GM12878 (cell line): ENCODE measurements at regions not wholly inside any gene's neighbourhood (a gene's known extent, or its start where the extent isn't known, plus 50 kb on each side); places are given as distances from the start of the nearest gene placed in this dataset.
A peak's percentile ranks its signal among the peaks of the same experiment; 100 is the strongest.

Experiments
- ATAC-seq: fragments of 200-7000 bp; cut with Tn5 transposase; 3 replicates; pipeline ENCODE4 v1.9.1; 2020; ENCODE audit warnings: mild to moderate bottlenecking, moderate library complexity
- BruUV-seq: library from RNA; stranded (reverse); fragments of 400-500 nt; replicated peaks from 2 replicates; lab custom pipeline; 2021; lab: Mats Ljungman, UMichigan
- CTCF ChIA-PET: fragments of 300-600 bp; sonication (Branson Sonifier 250); formaldehyde crosslinking; extraction: SDS; loops from one replicate; lab custom pipeline; 2021; ENCODE audit warnings: inconsistent platforms; lab: Yijun Ruan, JAX
- POLR2A ChIA-PET: fragments of 350-600 bp; formaldehyde crosslinking; extraction: SDS; loops from one replicate; lab custom pipeline; 2021; ENCODE audit warnings: inconsistent platforms; lab: Charles Lee
- RAD21 ChIA-PET: fragments of 300-600 bp; sonication (Branson Sonifier 250); formaldehyde crosslinking; loops from one replicate; lab custom pipeline; 2023; ENCODE audit warnings: antibody characterized with exemption; ENCODE audit not compliant: unreplicated experiment; lab: Charles Lee
- SMC1A ChIA-PET: fragments of 300-600 bp; sonication (Branson Sonifier 250); formaldehyde crosslinking; loops from one replicate; lab custom pipeline; 2023; ENCODE audit not compliant: unreplicated experiment, uncharacterized antibody; lab: Charles Lee
- DNase-seq: peaks from one replicate; pipeline ENCODE4 v3.0.0-alpha.2; 2011; ENCODE audit warnings: low read depth, low spot score
- FAIRE-seq: peaks from 3 replicates; lab custom pipeline; 2011; peaks lifted over from hg19 to GRCh38; lab: Jason Lieb, UNC
- H2AFZ ChIP-seq: 2 replicates; pipeline ENCODE4 v1.6.0; 2011; ENCODE audit warnings: low read depth, low read length, control low read depth; ENCODE audit not compliant: control insufficient read depth
- H3K27ac ChIP-seq: 2 replicates; pipeline ENCODE4 v1.5.1; 2011; ENCODE audit warnings: control low read depth; ENCODE audit not compliant: control insufficient read depth, insufficient read depth
- H3K27me3 ChIP-seq, 2 experiments: replicated peaks in 1 of 2; 2 replicates each; pipeline versions ENCODE4 v1.6.0 to v1.6.1; 2011; ENCODE audit warnings: low read length in 1 of 2; ENCODE audit not compliant: control insufficient read depth in 2 of 2, insufficient read depth in 2 of 2
- H3K36me3 ChIP-seq, 2 experiments: 2 replicates each; pipeline ENCODE4 v1.5.1; 2011; ENCODE audit warnings: low read length in 1 of 2; ENCODE audit not compliant: control insufficient read depth in 2 of 2, insufficient read depth in 2 of 2
- H3K4me1 ChIP-seq: 2 replicates; pipeline ENCODE4 v1.6.1; 2011; ENCODE audit warnings: mild to moderate bottlenecking, low read length, moderate library complexity, mixed read lengths; ENCODE audit not compliant: control insufficient read depth, insufficient read depth
- H3K4me2 ChIP-seq: 2 replicates; pipeline ENCODE4 v1.6.0; 2011; ENCODE audit warnings: control low read depth; ENCODE audit not compliant: control insufficient read depth, insufficient read depth
- H3K4me3 ChIP-seq: fragments of 200-600 bp; sonication (generic); 2 replicates; pipeline ENCODE4 v1.5.1; 2016
- H3K79me2 ChIP-seq: 2 replicates; pipeline ENCODE4 v1.6.0; 2011; ENCODE audit warnings: low read length; ENCODE audit not compliant: control insufficient read depth, insufficient read depth
- H3K9ac ChIP-seq: 2 replicates; pipeline ENCODE4 v1.8.0; 2011; ENCODE audit warnings: low read length, control low read depth, mixed read lengths; ENCODE audit not compliant: control insufficient read depth, insufficient read depth
- H3K9me3 ChIP-seq: replicated peaks from 3 replicates; pipeline ENCODE4 v1.5.1; 2011; ENCODE audit warnings: mild to moderate bottlenecking, low read length; ENCODE audit not compliant: control insufficient read depth, insufficient read depth
- H4K20me1 ChIP-seq: 2 replicates; pipeline ENCODE4 v1.6.0; 2011; ENCODE audit not compliant: control insufficient read depth, insufficient read depth
- CHD1 ChIP-seq: IDR thresholded peaks from 2 replicates; pipeline ENCODE4 v1.6.1; 2012; ENCODE audit warnings: low read depth, low read length, improper control_type of control experiment
- DPF2 ChIP-seq: fragments of 450-650 bp; IDR thresholded peaks from 2 replicates; pipeline ENCODE4 v1.6.1; 2017; ENCODE audit warnings: mild to moderate bottlenecking
- EGR1 ChIP-seq, 2 experiments: IDR thresholded peaks; 1 replicate in 1 of 2; 2 replicates in 1 of 2; pipeline ENCODE4 v1.6.1; 2011 to 2012; ENCODE audit warnings: low read depth in 2 of 2, low read length in 2 of 2, borderline replicate concordance in 1 of 2, mild to moderate bottlenecking in 1 of 2, moderate library complexity in 1 of 2
- IKZF2 ChIP-seq, 2 experiments: fragments of 450-650 bp; IDR thresholded peaks; 2 replicates each; pipeline ENCODE4 v1.6.1; 2017; ENCODE audit warnings: mild to moderate bottlenecking in 2 of 2, moderate library complexity in 2 of 2
- MEF2B ChIP-seq: fragments of 450-650 bp; IDR thresholded peaks from 2 replicates; pipeline ENCODE4 v1.6.1; 2018; ENCODE audit warnings: mild to moderate bottlenecking, moderate library complexity; ENCODE audit not compliant: partially characterized antibody, poor library complexity, severe bottlenecking
- MTA2 ChIP-seq: fragments of 450-650 bp; IDR thresholded peaks from 2 replicates; pipeline ENCODE4 v1.6.1; 2016; ENCODE audit warnings: low read depth, mild to moderate bottlenecking, moderate library complexity
- NRF1 ChIP-seq: conservative IDR thresholded peaks from 2 replicates; pipeline ENCODE4 v1.6.1; 2011; ENCODE audit warnings: mild to moderate bottlenecking, low read depth, low read length, improper control_type of control experiment
- RCOR1 ChIP-seq: conservative IDR thresholded peaks from 2 replicates; pipeline ENCODE4 v1.6.1; 2012; ENCODE audit warnings: low read depth, low read length, improper control_type of control experiment
- WGBS: methylation state at CpG from one replicate; pipeline ENCODE4 v1.1.6; 2016; ENCODE audit warnings: low lambda C conversion rate; ENCODE audit not compliant: insufficient replicate concordance, insufficient coverage; ENCODE audit errors: missing lambda C conversion rate; 5-methylcytosine and 5-hydroxymethylcytosine counted together
- in situ Hi-C: fragments of 300-500 bp; cut with MboI; formaldehyde crosslinking; loops from 9 replicates; pipeline ENCODE4 v1.14.3; 2018; ENCODE audit warnings: mixed read lengths
- intact Hi-C: fragments of 100-400 bp; cut with micrococcal nuclease; formaldehyde crosslinking; loops from one replicate; pipeline ENCODE4 v1.14.2; 2022; ENCODE audit not compliant: unreplicated experiment

DNA sequence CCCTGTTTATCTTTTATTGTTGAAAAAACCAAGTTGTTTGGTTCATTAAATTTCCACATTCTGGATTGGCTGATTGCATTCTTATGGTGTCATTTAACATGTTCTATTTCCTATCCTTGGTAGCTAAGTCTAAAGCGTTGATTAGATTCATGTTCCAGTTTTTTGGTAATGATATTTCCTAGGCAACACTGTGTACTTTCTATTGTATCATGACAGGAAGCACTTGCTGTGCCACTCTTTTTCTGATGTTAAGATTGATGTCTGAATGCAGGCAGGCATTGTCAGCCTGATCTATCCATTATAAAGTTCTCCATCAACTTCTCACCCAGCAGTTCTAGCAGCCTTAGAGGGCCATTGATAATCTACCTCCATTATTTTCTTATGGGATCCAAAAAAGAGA is 91.1 kb upstream of the ARID2 start (continued):
- no peak for TF ChIP-seq MTA2

GRCh38 chr12:45644541-45644940 is 85.0 kb upstream of the ARID2 start:
- in situ Hi-C loops = no loop called here
- ChIA-PET CTCF (interaction anchor here (0.7 to 1.7 kb wide), 2 partner anchors 100 to 231 kb away, joined by 3 to 5 read pairs; no protein-coding TSS in a partner anchor), POLR2A (no interaction called here), RAD21 (interaction anchor here (1.5 kb wide), 1 partner anchor 101 kb away, joined by 3 read pairs; no protein-coding TSS in a partner anchor), SMC1A (interaction anchor here (1.0 kb wide), 1 partner anchor 100 kb away, joined by 3 read pairs; no protein-coding TSS in a partner anchor)
- Histone ChIP-seq H3K4me3 (no peak overlapping the region), H3K79me2 (no peaks in the 10 kb centered on the region), H3K27me3 (no peaks in the 10 kb centered on the region; a peak in 1 of 4 replicates), H3K4me2 (no peak overlapping the region), H3K4me1 (no peaks in the 10 kb centered on the region; the same call in 1 of the 2 replicates), H4K20me1 (no peaks in the 10 kb centered on the region), H3K27ac (no peak overlapping the region), H3K9ac (no peak overlapping the region), H2AFZ (peak overlapping the region; percentile 1; the same call in 1 of the 2 replicates), H3K36me3 (no peaks in the 10 kb centered on the region), H3K9me3 (no peaks in the 10 kb centered on the region)
- ATAC-seq = no peak
- no peak for TF ChIP-seq IKZF2 (IDR thresholded peaks at IDR 0.05)
- no peak for TF ChIP-seq EGR1 (IDR thresholded peaks at IDR 0.05; ENCODE audit: borderline replicate concordance in 1 of 2, low read depth in 2 of 2, low read length in 2 of 2)
- TF ChIP-seq RCOR1 = no peak
- TF ChIP-seq CHD1 = no peak
- no peak for TF ChIP-seq MEF2B
- TF ChIP-seq DPF2 = no peak
- TF ChIP-seq NRF1 = no peak
- intact Hi-C loops = no loop called here
- DNase-seq = no peak
- no TSS peak for BruUV-seq
- 0% methylated on average over 1 of the region's 1 CpG for WGBS
- no peak for FAIRE-seq
